ENCODE measurements at regions not wholly inside any gene's neighbourhood (a gene's known extent, or its start where the extent isn't known, plus 50 kb on each side); places are given as distances from the start of the nearest gene placed in this dataset.

GRCh38 chr18:46299465-46300008, 195.4 kb downstream of the HAUS1 start:
- TF ChIP-seq ARNTL (CRISPR knock-in tag; IDR thresholded peaks at IDR 0.05; ENCODE audit: borderline replicate concordance, low read depth) (no peak), PPARA (CRISPR knock-in tag; IDR thresholded peaks at IDR 0.05; ENCODE audit: borderline replicate concordance) (no peak), ISL1 (CRISPR knock-in tag; IDR thresholded peaks at IDR 0.05) (no peak), BACH2 (CRISPR knock-in tag; IDR thresholded peaks at IDR 0.05; ENCODE audit: borderline replicate concordance) (no peak), ZFP30 (CRISPR knock-in tag; IDR thresholded peaks at IDR 0.05) (no peak)

Measured in SK-N-SH treated with all-trans-retinoic acid at 6 μM for 48 hours (cell line).